ENCODE measurements at regions not wholly inside any gene's neighbourhood (a gene's known extent, or its start where the extent isn't known, plus 50 kb on each side); places are given as distances from the start of the nearest gene placed in this dataset.

GRCh38 chr3:4107430-4107829 lies 195.7 kb upstream of the SETMAR start:
- Mint-ChIP-seq H3K4me1 (no peaks in the 10 kb centered on the region), H3K36me3 (peaks cover 11% of the 10 kb centered on the region), H3K9me3 (peaks cover 7% of the 10 kb centered on the region), H3K4me3 (no peak overlapping the region), H3K27me3 (no peaks in the 10 kb centered on the region), H3K27ac (no peak overlapping the region)
- no peak for ATAC-seq (ENCODE audit: low read depth)
- DNase-seq (ENCODE audit: low spot score in 2 of 2) = no peak

GRCh38 chr3:4113811-4114522 lies 189.2 kb upstream of the SETMAR start:
- no peak overlapping the region for H3K27ac Mint-ChIP-seq
- peak; percentile 45 for ATAC-seq (ENCODE audit: low read depth)
- H3K36me3 Mint-ChIP-seq = no peaks in the 10 kb centered on the region
- H3K4me1 Mint-ChIP-seq = peaks cover 7% of the 10 kb centered on the region
- no peaks in the 10 kb centered on the region for H3K9me3 Mint-ChIP-seq
- no peak overlapping the region for H3K4me3 Mint-ChIP-seq
- DNase-seq (ENCODE audit: low spot score in 2 of 2) = no peak
- no peaks in the 10 kb centered on the region for H3K27me3 Mint-ChIP-seq

GRCh38 chr3:4119119-4119518 lies 184.1 kb upstream of the SETMAR start:
- Mint-ChIP-seq H3K27me3 (no peaks in the 10 kb centered on the region), H3K36me3 (no peaks in the 10 kb centered on the region), H3K27ac (no peak overlapping the region), H3K4me1 (peaks cover 5% of the 10 kb centered on the region), H3K9me3 (no peaks in the 10 kb centered on the region), H3K4me3 (no peak overlapping the region)
- DNase-seq (ENCODE audit: low spot score in 2 of 2) (no peak), ATAC-seq (ENCODE audit: low read depth) (no peak)

GRCh38 chr3:4125576-4125975 lies 177.6 kb upstream of the SETMAR start:
- no peak overlapping the region for H3K27ac Mint-ChIP-seq
- no peaks in the 10 kb centered on the region for H3K4me1 Mint-ChIP-seq
- no peak for ATAC-seq (ENCODE audit: low read depth)
- peaks cover 5% of the 10 kb centered on the region for H3K9me3 Mint-ChIP-seq
- no peak for DNase-seq (ENCODE audit: low spot score in 2 of 2)
- H3K27me3 Mint-ChIP-seq = no peaks in the 10 kb centered on the region
- no peak overlapping the region for H3K4me3 Mint-ChIP-seq
- peaks cover 7% of the 10 kb centered on the region for H3K36me3 Mint-ChIP-seq

- DNase-seq (ENCODE audit: low spot score in 2 of 2) (no peak), ATAC-seq (ENCODE audit: low read depth) (no peak)
- H3K4me1 Mint-ChIP-seq = peaks cover 4% of the 10 kb centered on the region
- no peak overlapping the region for H3K27ac Mint-ChIP-seq
- H3K4me3 Mint-ChIP-seq = no peak overlapping the region
- no peaks in the 10 kb centered on the region for H3K9me3 Mint-ChIP-seq
- peaks cover 3% of the 10 kb centered on the region for H3K36me3 Mint-ChIP-seq
- no peaks in the 10 kb centered on the region for H3K27me3 Mint-ChIP-seq
These were observed 164.9 kb upstream of the SETMAR start for GRCh38 chr3:4138150-4138785.

- Mint-ChIP-seq H3K9me3 (no peaks in the 10 kb centered on the region), H3K36me3 (peaks cover 3% of the 10 kb centered on the region), H3K27ac (no peak overlapping the region), H3K4me1 (peaks cover 4% of the 10 kb centered on the region), H3K27me3 (no peaks in the 10 kb centered on the region), H3K4me3 (no peak overlapping the region)
- DNase-seq (ENCODE audit: low spot score in 2 of 2) (no peak), ATAC-seq (ENCODE audit: low read depth) (no peak)
These were observed 164.3 kb upstream of the SETMAR start for GRCh38 chr3:4138786-4139431.

- Mint-ChIP-seq H3K27ac (no peak overlapping the region), H3K4me1 (peaks cover 4% of the 10 kb centered on the region), H3K4me3 (no peak overlapping the region)
These were observed 163.6 kb upstream of the SETMAR start for GRCh38 chr3:4139462-4140140.

GRCh38 chr3:4140921-4141320 lies 162.2 kb upstream of the SETMAR start:
- Mint-ChIP-seq H3K27ac (no peak overlapping the region), H3K4me1 (peaks cover 4% of the 10 kb centered on the region), H3K4me3 (no peak overlapping the region), H3K27me3 (no peaks in the 10 kb centered on the region), H3K36me3 (peaks cover under 1% of the 10 kb centered on the region), H3K9me3 (no peaks in the 10 kb centered on the region)
- no peak for DNase-seq (ENCODE audit: low spot score in 2 of 2)
- no peak for ATAC-seq (ENCODE audit: low read depth)

More at GRCh38 chr3:4139462-4140140, 163.6 kb upstream of the SETMAR start:
- no peak for ATAC-seq (ENCODE audit: low read depth)
- Mint-ChIP-seq H3K36me3 (no peaks in the 10 kb centered on the region), H3K27me3 (no peaks in the 10 kb centered on the region), H3K9me3 (no peaks in the 10 kb centered on the region)
- DNase-seq (ENCODE audit: low spot score in 2 of 2) = no peak

GRCh38 chr3:4147556-4148118 lies 155.5 kb upstream of the SETMAR start:
- Mint-ChIP-seq H3K27me3 (no peaks in the 10 kb centered on the region), H3K36me3 (peaks cover 2% of the 10 kb centered on the region), H3K4me3 (no peak overlapping the region)

GRCh38 chr3:4149296-4149695 lies 153.9 kb upstream of the SETMAR start:
- Mint-ChIP-seq H3K9me3 (peaks cover 1% of the 10 kb centered on the region), H3K36me3 (peaks cover 2% of the 10 kb centered on the region), H3K4me3 (no peak overlapping the region), H3K27ac (no peak overlapping the region), H3K27me3 (no peaks in the 10 kb centered on the region), H3K4me1 (peaks cover 2% of the 10 kb centered on the region)
- ATAC-seq (ENCODE audit: low read depth) (no peak), DNase-seq (ENCODE audit: low spot score in 2 of 2) (no peak)

More at GRCh38 chr3:4147556-4148118, 155.5 kb upstream of the SETMAR start:
- Mint-ChIP-seq H3K4me1 (peaks cover 2% of the 10 kb centered on the region), H3K9me3 (peaks cover 1% of the 10 kb centered on the region), H3K27ac (no peak overlapping the region)
- ATAC-seq (ENCODE audit: low read depth) = no peak
- DNase-seq (ENCODE audit: low spot score in 2 of 2) = no peak

GRCh38 chr3:4150816-4151215 lies 152.4 kb upstream of the SETMAR start:
- H3K27me3 Mint-ChIP-seq = no peaks in the 10 kb centered on the region
- ATAC-seq (ENCODE audit: low read depth) (no peak), DNase-seq (ENCODE audit: low spot score in 2 of 2) (no peak)
- H3K36me3 Mint-ChIP-seq = peaks cover 2% of the 10 kb centered on the region
- H3K27ac Mint-ChIP-seq = no peak overlapping the region
- H3K4me1 Mint-ChIP-seq = peaks cover 2% of the 10 kb centered on the region
- H3K9me3 Mint-ChIP-seq = peaks cover 1% of the 10 kb centered on the region
- no peak overlapping the region for H3K4me3 Mint-ChIP-seq

- Mint-ChIP-seq H3K27me3 (no peaks in the 10 kb centered on the region), H3K27ac (no peak overlapping the region), H3K9me3 (no peaks in the 10 kb centered on the region), H3K4me3 (no peak overlapping the region), H3K36me3 (no peaks in the 10 kb centered on the region), H3K4me1 (peaks cover 2% of the 10 kb centered on the region)
- DNase-seq (ENCODE audit: low spot score in 2 of 2) (no peak), ATAC-seq (ENCODE audit: low read depth) (no peak)
These were observed 151.3 kb upstream of the SETMAR start for GRCh38 chr3:4151859-4152258.

- Mint-ChIP-seq H3K27ac (no peak overlapping the region), H3K4me3 (no peak overlapping the region), H3K36me3 (no peaks in the 10 kb centered on the region), H3K4me1 (peaks cover 2% of the 10 kb centered on the region), H3K27me3 (no peaks in the 10 kb centered on the region), H3K9me3 (no peaks in the 10 kb centered on the region)
- DNase-seq (ENCODE audit: low spot score in 2 of 2) (no peak), ATAC-seq (ENCODE audit: low read depth) (no peak)
These were observed 149.4 kb upstream of the SETMAR start for GRCh38 chr3:4153771-4154170.

- Mint-ChIP-seq H3K27me3 (no peaks in the 10 kb centered on the region), H3K4me1 (peaks cover 2% of the 10 kb centered on the region), H3K36me3 (peaks cover 10% of the 10 kb centered on the region), H3K27ac (no peak overlapping the region), H3K9me3 (peaks cover 5% of the 10 kb centered on the region), H3K4me3 (no peak overlapping the region)
- ATAC-seq (ENCODE audit: low read depth) (no peak), DNase-seq (ENCODE audit: low spot score in 2 of 2) (no peak)
These were observed 144.8 kb upstream of the SETMAR start for GRCh38 chr3:4158329-4158728.

Data from memory B cell (primary cell).